Thyroid gland (tissue), 4 donors: ENCODE measurements at regions not wholly inside any gene's neighbourhood (a gene's known extent, or its start where the extent isn't known, plus 50 kb on each side); places are given as distances from the start of the nearest gene placed in this dataset.

Source experiments
- DNase-seq, 2 donors: peaks; one replicate each; pipeline ENCODE4 v3.0.0-alpha.2; 2019
- H3K27ac ChIP-seq, 3 donors: fragments of 200-600 bp; sonication (generic); 1 replicate in 2 of 3; 2 replicates in 1 of 3; pipeline ENCODE4 v1.5.1; 2016 to 2019; ENCODE audit warnings: mild to moderate bottlenecking in 1 of 3, moderate library complexity in 1 of 3
- H3K27me3 ChIP-seq: fragments of 200-600 bp; sonication (generic); one replicate; pipeline ENCODE4 v1.5.1; 2019
- H3K36me3 ChIP-seq, 2 donors: fragments of 200-600 bp; sonication (generic); one replicate each; pipeline ENCODE4 v1.5.1; 2016 to 2019
- H3K4me1 ChIP-seq, 2 donors: fragments of 200-600 bp; sonication (generic); one replicate each; pipeline ENCODE4 v1.5.1; 2017 to 2019
- H3K4me3 ChIP-seq, 3 donors: fragments of 200-600 bp; sonication (generic); replicated peaks in 1 of 3; 1 replicate in 2 of 3; 2 replicates in 1 of 3; pipeline ENCODE4 v1.5.1; 2016; ENCODE audit warnings: mild to moderate bottlenecking in 1 of 3
- H3K9me3 ChIP-seq: fragments of 200-600 bp; sonication (generic); one replicate; pipeline ENCODE4 v1.5.1; 2017
- CTCF ChIP-seq, 6 experiments: fragments of 200-600 bp in 3 of 6; fragments of 450-650 bp in 3 of 6; sonication (generic) in 3 of 6; IDR thresholded peaks; one replicate each; pipeline ENCODE4 v1.5.1; 2016 to 2019; ENCODE audit warnings: antibody characterized with exemption in 6 of 6, mild to moderate bottlenecking in 2 of 6, inconsistent platforms in 1 of 6, moderate library complexity in 1 of 6
- POLR2A ChIP-seq, 2 donors: fragments of 450-650 bp; IDR thresholded peaks; one replicate each; pipeline ENCODE4 v1.6.1; 2017; ENCODE audit warnings: antibody characterized with exemption in 2 of 2, mild to moderate bottlenecking in 2 of 2, moderate library complexity in 1 of 2
- WGBS, 2 donors: methylation state at CpG; one replicate each; pipeline ENCODE4 v1.1.5; 2017; 5-methylcytosine and 5-hydroxymethylcytosine counted together
- intact Hi-C: fragments of 100-400 bp; cut with DNase I; formaldehyde crosslinking; loops from one replicate; pipeline ENCODE4 v1.15.1; 2023

DNA sequence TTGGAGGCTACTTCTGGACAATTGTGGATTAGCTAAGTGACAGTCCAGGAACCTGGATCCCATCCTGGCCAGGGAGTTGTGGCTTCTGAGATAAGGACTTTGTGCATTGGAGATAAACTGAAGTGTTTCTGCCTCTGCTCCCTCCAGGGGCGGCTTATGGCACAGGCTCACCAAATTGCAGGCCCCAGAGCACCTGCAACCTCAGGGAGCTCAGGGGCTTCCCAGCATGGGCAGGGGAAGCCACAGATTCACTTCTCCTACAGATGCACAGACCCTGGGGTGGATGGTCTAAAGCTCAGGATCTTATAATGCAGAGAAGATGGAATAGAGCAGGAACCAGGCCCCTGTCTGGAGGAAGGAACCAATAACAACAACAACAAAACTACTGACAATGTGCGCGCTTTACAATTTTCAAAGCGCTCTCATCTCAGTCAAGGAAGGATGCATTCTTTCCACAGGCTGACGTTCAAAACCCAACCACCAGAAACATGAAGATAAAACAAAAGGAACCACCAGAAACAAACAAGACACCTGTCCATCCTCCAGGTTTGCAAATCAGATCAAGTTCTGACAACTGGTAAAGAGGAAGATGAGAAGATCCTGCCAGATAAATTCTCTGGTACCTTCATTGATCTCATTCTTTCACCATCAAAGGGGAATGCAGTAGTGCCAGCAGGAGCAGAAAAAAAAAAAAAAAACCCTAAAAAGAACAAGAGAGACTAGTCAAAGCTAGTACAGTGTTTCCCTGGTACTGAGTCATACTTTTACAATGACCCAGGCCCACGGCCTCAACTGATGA, 121.0 kb upstream of the IRF2BP2 start:
- no peak for TF ChIP-seq POLR2A (IDR thresholded peaks at IDR 0.05)
- Histone ChIP-seq H3K27me3 (no peaks in the 10 kb centered on the region), H3K27ac (no peak overlapping the region), H3K9me3 (no peaks in the 10 kb centered on the region), H3K4me3 (no peak overlapping the region), H3K36me3 (no peaks in the 10 kb centered on the region), H3K4me1 (peaks cover 16 to 27% of the 10 kb centered on the region in 2 donors)
- DNase-seq: no peak
- 86 to 91% methylated on average over 6 of the region's 6 CpGs for WGBS, 2 donors
- intact Hi-C loops: loop anchor here (10.0 kb wide), 1 partner anchor 354 kb away; no protein-coding TSS in a partner anchor

- Histone ChIP-seq H3K36me3 (no peaks in the 10 kb centered on the region), H3K27me3 (no peaks in the 10 kb centered on the region), H3K9me3 (no peaks in the 10 kb centered on the region), H3K4me3 (no peak overlapping the region), H3K27ac (no peak overlapping the region), H3K4me1 (peaks cover 21 to 32% of the 10 kb centered on the region in 2 donors)
- WGBS, 2 donors: 83 to 93% methylated on average over 1 of the region's 1 CpG
- intact Hi-C loops: loop anchor here (10.0 kb wide), 1 partner anchor 354 kb away; no protein-coding TSS in a partner anchor
- TF ChIP-seq CTCF (IDR thresholded peaks at IDR 0.05) (no peak), POLR2A (IDR thresholded peaks at IDR 0.05) (no peak)
- no peak for DNase-seq
Observed at GRCh38 chr1:234730475-234730769, 120.4 kb upstream of the IRF2BP2 start.

DNA sequence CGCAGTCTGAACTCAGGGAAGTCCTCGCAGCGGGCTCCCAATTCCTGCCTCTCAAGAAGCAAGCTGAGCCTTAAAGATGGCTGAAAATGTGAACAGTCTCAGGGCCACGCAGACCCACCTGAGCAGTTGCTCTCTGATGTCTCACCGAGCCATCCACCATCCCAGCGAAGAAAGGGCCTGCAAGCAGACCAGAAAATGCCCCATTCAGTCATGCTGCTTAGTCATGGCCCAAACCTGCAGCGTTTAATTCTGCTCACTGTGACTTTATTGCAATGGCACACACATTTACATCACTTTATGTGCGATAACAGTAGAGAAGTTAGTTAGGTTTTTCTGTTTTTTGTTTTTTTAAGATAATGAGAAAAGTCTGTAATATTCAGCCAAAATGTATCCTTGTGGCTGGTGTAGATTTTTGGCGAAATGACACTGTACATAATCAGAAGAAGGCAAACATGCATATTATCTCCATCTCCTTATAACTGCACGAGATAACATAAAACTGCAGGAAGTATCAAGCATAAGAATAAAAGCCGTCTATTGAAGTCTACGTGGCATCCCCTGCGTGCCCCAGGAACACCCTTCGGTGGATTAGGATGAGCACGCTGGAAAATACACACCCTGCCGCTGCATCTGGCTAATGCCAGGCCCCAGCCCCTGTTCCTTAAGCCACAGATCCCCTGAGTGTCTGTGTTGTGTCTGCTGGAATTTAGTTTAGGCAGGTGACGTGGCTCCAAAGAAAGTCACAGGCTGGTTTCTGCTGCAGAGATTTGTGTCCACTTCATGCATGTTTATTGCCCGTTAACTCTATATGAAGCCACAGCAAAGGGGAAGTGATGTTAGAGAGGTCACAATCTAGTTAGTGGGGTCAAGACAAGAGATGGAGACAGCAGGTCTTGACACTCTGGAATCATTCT, 119.8 kb upstream of the IRF2BP2 start:
- no peaks in the 10 kb centered on the region for H3K36me3 ChIP-seq
- no peaks in the 10 kb centered on the region for H3K9me3 ChIP-seq
- WGBS, 2 donors: 93 to 97% methylated on average over 17 to 18 of the region's 18 CpGs
- peaks cover 27 to 38% of the 10 kb centered on the region in 2 donors for H3K4me1 ChIP-seq
- no peak overlapping the region for H3K4me3 ChIP-seq
- no peak for DNase-seq
- H3K27me3 ChIP-seq: no peaks in the 10 kb centered on the region
- no peak overlapping the region for H3K27ac ChIP-seq
- intact Hi-C loops: loop anchor here (10.0 kb wide), 2 partner anchors 255 to 355 kb away; no protein-coding TSS in a partner anchor
- no peak for TF ChIP-seq POLR2A (IDR thresholded peaks at IDR 0.05)
- no peak for TF ChIP-seq CTCF (IDR thresholded peaks at IDR 0.05)

DNA sequence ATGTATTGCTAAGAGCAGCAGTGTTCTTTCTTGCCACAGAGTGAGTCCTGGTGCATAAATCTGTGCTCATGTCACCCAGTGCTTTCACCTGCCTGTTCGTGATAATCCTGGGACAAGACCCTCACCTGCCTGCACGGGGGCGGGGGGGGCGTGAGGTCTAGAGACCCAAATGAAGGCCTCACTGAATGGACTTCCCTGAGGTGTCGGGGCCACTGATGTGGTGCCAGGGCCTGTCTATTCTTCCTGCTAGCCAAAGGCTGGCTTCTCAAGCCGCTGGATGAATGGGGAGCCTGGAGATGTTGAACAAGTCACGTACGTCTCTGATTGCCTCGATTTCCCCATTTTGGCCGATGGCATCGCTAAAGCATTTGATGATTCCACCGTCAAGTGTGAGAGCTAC, 118.8 kb upstream of the IRF2BP2 start:
- Histone ChIP-seq H3K4me1 (peaks cover 33 to 45% of the 10 kb centered on the region in 2 donors), H3K9me3 (no peaks in the 10 kb centered on the region), H3K27ac (peak overlapping the region in 2 of 3 donors; percentile 97 to 99), H3K4me3 (no peak overlapping the region), H3K36me3 (no peaks in the 10 kb centered on the region), H3K27me3 (no peaks in the 10 kb centered on the region)
- intact Hi-C loops: loop anchor here (10.0 kb wide), 1 partner anchor 256 kb away; no protein-coding TSS in a partner anchor
- no peak for DNase-seq
- WGBS, 2 donors: 95 to 96% methylated on average over 12 of the region's 12 CpGs
- TF ChIP-seq POLR2A (IDR thresholded peaks at IDR 0.05): no peak
- no peak for TF ChIP-seq CTCF (IDR thresholded peaks at IDR 0.05)

- H3K4me1 ChIP-seq: peaks cover 48 to 59% of the 10 kb centered on the region in 2 donors
- no peaks in the 10 kb centered on the region for H3K27me3 ChIP-seq
- no peak for DNase-seq
- H3K4me3 ChIP-seq: no peak overlapping the region
- TF ChIP-seq CTCF (IDR thresholded peaks at IDR 0.05): no peak
- no peak for TF ChIP-seq POLR2A (IDR thresholded peaks at IDR 0.05)
- intact Hi-C loops: loop anchor here (10.0 kb wide), 1 partner anchor 258 kb away; no protein-coding TSS in a partner anchor
- peak overlapping the region; percentile 97 to 99 (median 97) for H3K27ac ChIP-seq
- 71 to 73% methylated on average over 8 of the region's 8 CpGs for WGBS, 2 donors
- no peaks in the 10 kb centered on the region for H3K9me3 ChIP-seq
- H3K36me3 ChIP-seq: no peaks in the 10 kb centered on the region
Observed at GRCh38 chr1:234727018-234727940, 117.3 kb upstream of the IRF2BP2 start.
